Spleen (tissue), 7 donors: ENCODE measurements at regions not wholly inside any gene's neighbourhood (a gene's known extent, or its start where the extent isn't known, plus 50 kb on each side); places are given as distances from the start of the nearest gene placed in this dataset.

ENCODE experiments used
- CTCF ChIP-seq, 11 experiments: fragments of 200-600 bp in 7 of 11; fragments of 450-650 bp in 4 of 11; sonication (generic) in 4 of 11; IDR thresholded peaks in 8 of 11; conservative IDR thresholded peaks in 3 of 11; 1 replicate in 7 of 11; 2 replicates in 4 of 11; pipeline versions ENCODE4 v1.4.0 to v1.8.0; 2016 to 2021; ENCODE audit warnings: antibody characterized with exemption in 11 of 11, inconsistent platforms in 4 of 11, mild to moderate bottlenecking in 1 of 11
- POLR2A ChIP-seq, 3 donors: fragments of 450-650 bp; IDR thresholded peaks; one replicate each; pipeline ENCODE4 v1.5.1; 2017; ENCODE audit warnings: antibody characterized with exemption in 3 of 3, mild to moderate bottlenecking in 1 of 3
- POLR2AphosphoS5 ChIP-seq, 3 donors: sonication (generic); formaldehyde crosslinking; IDR thresholded peaks; one replicate each; pipeline ENCODE4 v1.5.1; 2017; ENCODE audit warnings: antibody characterized with exemption in 3 of 3
- donor health status: DM: no; HTN: no; CAD: no; lungs with moderate emphysema.
- donor health status: DM: no; HTN: no; CAD: no.
- donor health status: DM: no; HTN: no; CAD: no.

DNA sequence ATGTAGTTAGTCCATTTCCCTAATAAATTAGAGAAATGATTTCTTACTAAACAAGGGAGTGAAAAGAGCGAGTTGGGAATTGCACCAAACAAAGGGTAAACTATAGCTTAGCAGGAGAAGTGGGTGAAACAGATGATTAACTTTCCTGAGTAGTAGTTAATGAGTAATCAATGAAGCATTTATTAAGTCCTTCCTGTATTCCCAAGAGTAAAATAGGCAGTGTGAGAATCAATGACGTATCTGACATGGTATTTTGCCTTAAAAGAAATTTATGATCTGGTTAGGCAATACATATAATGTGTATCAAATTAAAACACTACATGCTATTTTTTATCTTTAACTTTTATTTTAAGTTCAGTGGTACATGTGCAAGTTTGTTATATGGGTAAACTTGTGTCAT is 142.8 kb downstream of the KLF5 start:
- no peak for TF ChIP-seq CTCF (IDR thresholded peaks at IDR 0.05 in 8 of 11, conservative IDR thresholded peaks at IDR 0.05 in 3 of 11)
- TF ChIP-seq POLR2A (IDR thresholded peaks at IDR 0.05): no peak
- no peak for TF ChIP-seq POLR2AphosphoS5 (IDR thresholded peaks at IDR 0.05)
